ENCODE measurements at regions not wholly inside any gene's neighbourhood (a gene's known extent, or its start where the extent isn't known, plus 50 kb on each side); places are given as distances from the start of the nearest gene placed in this dataset.

GRCh38 chr13:104071806-104072205 lies 1005.6 kb upstream of the SLC10A2 start:
- TF ChIP-seq EZH2 (IDR thresholded peaks at IDR 0.05; ENCODE audit: borderline replicate concordance, low read length) (no peak), CTCF (IDR thresholded peaks at IDR 0.05; ENCODE audit: low read length) (no peak)
